ENCODE measurements at regions not wholly inside any gene's neighbourhood (a gene's known extent, or its start where the extent isn't known, plus 50 kb on each side); places are given as distances from the start of the nearest gene placed in this dataset.

DNA sequence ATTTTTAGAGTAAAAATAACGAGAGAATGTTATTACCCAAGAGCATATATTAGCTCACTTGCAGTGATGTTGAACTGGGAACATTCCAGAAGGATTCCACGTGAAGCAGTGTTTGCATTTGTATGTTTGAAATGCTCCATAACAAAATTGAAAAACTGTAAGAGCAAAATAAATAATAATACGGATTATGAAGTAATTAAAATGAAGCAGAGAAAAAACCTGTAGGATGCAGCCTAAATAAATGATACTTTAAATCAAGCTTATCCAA lies 203.3 kb downstream of the BAMBI start:
- TF ChIP-seq POLR2A (IDR thresholded peaks at IDR 0.05), result no peak
- TF ChIP-seq, protein P1, sequence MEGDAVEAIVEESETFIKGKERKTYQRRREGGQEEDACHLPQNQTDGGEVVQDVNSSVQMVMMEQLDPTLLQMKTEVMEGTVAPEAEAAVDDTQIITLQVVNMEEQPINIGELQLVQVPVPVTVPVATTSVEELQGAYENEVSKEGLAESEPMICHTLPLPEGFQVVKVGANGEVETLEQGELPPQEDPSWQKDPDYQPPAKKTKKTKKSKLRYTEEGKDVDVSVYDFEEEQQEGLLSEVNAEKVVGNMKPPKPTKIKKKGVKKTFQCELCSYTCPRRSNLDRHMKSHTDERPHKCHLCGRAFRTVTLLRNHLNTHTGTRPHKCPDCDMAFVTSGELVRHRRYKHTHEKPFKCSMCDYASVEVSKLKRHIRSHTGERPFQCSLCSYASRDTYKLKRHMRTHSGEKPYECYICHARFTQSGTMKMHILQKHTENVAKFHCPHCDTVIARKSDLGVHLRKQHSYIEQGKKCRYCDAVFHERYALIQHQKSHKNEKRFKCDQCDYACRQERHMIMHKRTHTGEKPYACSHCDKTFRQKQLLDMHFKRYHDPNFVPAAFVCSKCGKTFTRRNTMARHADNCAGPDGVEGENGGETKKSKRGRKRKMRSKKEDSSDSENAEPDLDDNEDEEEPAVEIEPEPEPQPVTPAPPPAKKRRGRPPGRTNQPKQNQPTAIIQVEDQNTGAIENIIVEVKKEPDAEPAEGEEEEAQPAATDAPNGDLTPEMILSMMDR (IDR thresholded peaks at IDR 0.05), result no peak

Data from heart left ventricle (tissue), 13 donors.